GM19468 (cell line): ENCODE measurements at regions not wholly inside any gene's neighbourhood (a gene's known extent, or its start where the extent isn't known, plus 50 kb on each side); places are given as distances from the start of the nearest gene placed in this dataset.

ENCODE experiments used
- ATAC-seq: cut with Tn5 transposase; IDR thresholded peaks from one replicate; pipeline ENCODE4 v1.9.1; 2021; ENCODE audit warnings: mild to moderate bottlenecking, moderate library complexity, moderate number of reproducible peaks; ENCODE audit not compliant: unreplicated experiment; ENCODE audit errors: extremely low read depth

- no peak for ATAC-seq
These were observed 155.6 kb downstream of the BTC start for GRCh38 chr4:74638689-74639088.

GRCh38 chr4:74640111-74640903 lies 154.0 kb downstream of the BTC start:
- ATAC-seq, result no peak

- no peak for ATAC-seq
These were observed 152.3 kb downstream of the BTC start for GRCh38 chr4:74642006-74642405.

GRCh38 chr4:74649193-74649592 lies 145.1 kb downstream of the BTC start:
- no peak for ATAC-seq

- no peak for ATAC-seq
These were observed 143.1 kb downstream of the BTC start for GRCh38 chr4:74651198-74651597.

- ATAC-seq, result no peak
These were observed 140.7 kb downstream of the BTC start for GRCh38 chr4:74653331-74654229.

- no peak for ATAC-seq
These were observed 140.1 kb downstream of the BTC start for GRCh38 chr4:74654230-74654681.

GRCh38 chr4:74656596-74656995 lies 137.7 kb downstream of the BTC start:
- no peak for ATAC-seq

GRCh38 chr4:74658116-74658515 lies 136.2 kb downstream of the BTC start:
- ATAC-seq, result no peak

GRCh38 chr4:74659576-74660411 lies 134.5 kb downstream of the BTC start:
- no peak for ATAC-seq

GRCh38 chr4:74660866-74661265 lies 133.5 kb downstream of the BTC start:
- ATAC-seq, result no peak

- no peak for ATAC-seq
These were observed 132.7 kb downstream of the BTC start for GRCh38 chr4:74661427-74662201.

- ATAC-seq, result no peak
These were observed 130.7 kb downstream of the BTC start for GRCh38 chr4:74663631-74664030.

GRCh38 chr4:74665346-74665745 lies 129.0 kb downstream of the BTC start:
- ATAC-seq, result no peak

GRCh38 chr4:74665876-74666275 lies 128.4 kb downstream of the BTC start:
- ATAC-seq, result no peak

GRCh38 chr4:74667438-74667837 lies 126.9 kb downstream of the BTC start:
- ATAC-seq, result no peak

GRCh38 chr4:74667944-74668343 lies 126.4 kb downstream of the BTC start:
- ATAC-seq, result no peak

GRCh38 chr4:74669702-74670101 lies 124.6 kb downstream of the BTC start:
- ATAC-seq, result no peak

GRCh38 chr4:74670583-74670982 lies 123.7 kb downstream of the BTC start:
- no peak for ATAC-seq
